HG03575 (cell line): ENCODE measurements at regions not wholly inside any gene's neighbourhood (a gene's known extent, or its start where the extent isn't known, plus 50 kb on each side); places are given as distances from the start of the nearest gene placed in this dataset.

Source experiments
- ATAC-seq: cut with Tn5 transposase; IDR thresholded peaks from one replicate; pipeline ENCODE4 v1.9.1; 2021; ENCODE audit not compliant: unreplicated experiment, insufficient number of reproducible peaks, low FRiP score; ENCODE audit errors: extremely low read depth

GRCh38 chr12:28950049-28950448, 199.0 kb upstream of the FAR2 start:
- ATAC-seq, result no peak

GRCh38 chr12:28951935-28952334, 197.1 kb upstream of the FAR2 start:
- no peak for ATAC-seq

GRCh38 chr12:28954333-28954732, 194.7 kb upstream of the FAR2 start:
- no peak for ATAC-seq

- ATAC-seq, result no peak
These were observed 193.6 kb upstream of the FAR2 start for GRCh38 chr12:28955491-28955890.

GRCh38 chr12:28955931-28956330, 193.1 kb upstream of the FAR2 start:
- ATAC-seq, result no peak

- ATAC-seq, result no peak
These were observed 190.4 kb upstream of the FAR2 start for GRCh38 chr12:28958553-28959195.

GRCh38 chr12:28961948-28962384, 187.1 kb upstream of the FAR2 start:
- ATAC-seq, result no peak

GRCh38 chr12:28963554-28963953, 185.5 kb upstream of the FAR2 start:
- ATAC-seq, result no peak

- no peak for ATAC-seq
These were observed 182.9 kb upstream of the FAR2 start for GRCh38 chr12:28966046-28966780.

- no peak for ATAC-seq
These were observed 181.7 kb upstream of the FAR2 start for GRCh38 chr12:28967426-28967825.

GRCh38 chr12:28973491-28973890, 175.6 kb upstream of the FAR2 start:
- no peak for ATAC-seq

GRCh38 chr12:28974166-28974565, 174.9 kb upstream of the FAR2 start:
- no peak for ATAC-seq

- no peak for ATAC-seq
These were observed 174.2 kb upstream of the FAR2 start for GRCh38 chr12:28974883-28975282.

- no peak for ATAC-seq
These were observed 173.3 kb upstream of the FAR2 start for GRCh38 chr12:28975564-28976340.

GRCh38 chr12:28980436-28980835, 168.6 kb upstream of the FAR2 start:
- no peak for ATAC-seq

- ATAC-seq, result no peak
These were observed 161.3 kb upstream of the FAR2 start for GRCh38 chr12:28987538-28988324.

GRCh38 chr12:28988325-28988704, 160.8 kb upstream of the FAR2 start:
- no peak for ATAC-seq

GRCh38 chr12:28991626-28992025, 157.5 kb upstream of the FAR2 start:
- ATAC-seq, result no peak

- no peak for ATAC-seq
These were observed 155.4 kb upstream of the FAR2 start for GRCh38 chr12:28993720-28994119.
